Natural killer cell treated with Interleukin-12 subunit alpha and Interleukin-12 subunit beta and Interleukin-15 and Interleukin-18, amount 100 ng/mL, for 72 hours (primary cell): ENCODE measurements at regions not wholly inside any gene's neighbourhood (a gene's known extent, or its start where the extent isn't known, plus 50 kb on each side); places are given as distances from the start of the nearest gene placed in this dataset.
"Not testable (repeated sequence)": the region's sequence is repeated elsewhere in the genome, so short reads cannot be mapped to it uniquely, and the experiment has no call there.

Experiments used
- ATAC-seq, 2 donors: fragments of 150-1000 bp; cut with Tn5 transposase in 1 of 2; sonication (Bioruptor Pico), chemical (Tn5 transposase) in 1 of 2; 2 replicates each; pipeline ENCODE4 v1.10.0; 2021
- DNase-seq: peaks from one replicate; pipeline ENCODE4 v3.0.0; 2022; ENCODE audit warnings: low spot score
- H3K27ac Mint-ChIP-seq, 2 donors: 1 replicate in 1 of 2; 2 replicates in 1 of 2; pipeline ENCODE4 v1.8.0; 2022; ENCODE audit warnings: mixed read lengths in 2 of 2, mild to moderate bottlenecking in 1 of 2, moderate library complexity in 1 of 2
- H3K27me3 Mint-ChIP-seq, 2 donors: 1 replicate in 1 of 2; 2 replicates in 1 of 2; pipeline ENCODE4 v1.8.0; 2022; ENCODE audit warnings: mixed read lengths in 2 of 2
- H3K36me3 Mint-ChIP-seq: one replicate; pipeline ENCODE4 v1.8.0; 2022; ENCODE audit warnings: mixed read lengths
- H3K4me1 Mint-ChIP-seq, 2 donors: 1 replicate in 1 of 2; 2 replicates in 1 of 2; pipeline ENCODE4 v1.8.0; 2022; ENCODE audit warnings: low read depth in 2 of 2, mixed read lengths in 2 of 2, mild to moderate bottlenecking in 1 of 2
- H3K4me3 Mint-ChIP-seq: one replicate; pipeline ENCODE4 v1.8.0; 2022; ENCODE audit warnings: mixed read lengths
- H3K9me3 Mint-ChIP-seq: 2 replicates; pipeline ENCODE4 v1.8.0; 2022; ENCODE audit warnings: mixed read lengths

DNA sequence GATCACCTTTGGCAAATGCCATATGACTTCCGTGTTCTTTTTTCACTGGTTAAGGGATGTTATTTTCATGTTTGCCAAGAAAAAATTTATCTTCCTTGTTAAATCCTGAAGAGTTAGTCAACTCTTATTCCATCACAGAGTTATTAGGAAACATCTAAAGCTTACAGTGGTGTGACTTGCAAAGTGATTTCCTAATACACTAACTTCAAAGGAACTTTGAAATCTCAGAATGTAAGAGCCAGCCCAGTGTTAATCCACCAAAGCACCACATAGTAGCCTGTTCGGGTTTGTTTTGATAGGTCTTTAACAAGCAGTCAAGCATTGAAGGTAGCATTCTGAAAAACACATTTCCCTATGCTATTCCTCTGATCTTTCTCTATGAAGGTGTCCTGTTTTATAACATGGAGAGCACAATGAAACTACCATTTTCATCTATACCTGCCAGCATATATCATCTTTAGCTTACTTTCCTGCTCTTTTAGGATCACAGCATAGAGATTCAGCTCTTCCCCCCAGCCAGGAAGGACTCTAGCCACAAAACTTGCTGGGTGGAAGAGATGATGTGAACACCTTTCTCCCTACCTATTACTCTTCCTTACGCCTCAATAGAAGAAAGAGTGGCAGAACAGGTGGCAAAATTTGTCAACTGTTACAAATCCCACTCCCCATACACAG, 82.4 kb upstream of the MAGI3 start:
- ATAC-seq, result no peak
- Mint-ChIP-seq H3K27ac (no peak overlapping the region), H3K27me3 (peaks cover 31 to 51% of the 10 kb centered on the region in 2 donors), H3K9me3 (peaks cover 6% of the 10 kb centered on the region), H3K36me3 (peaks cover 8% of the 10 kb centered on the region), H3K4me3 (no peak overlapping the region), H3K4me1 (no peaks in the 10 kb centered on the region)
- no peak for DNase-seq

DNA sequence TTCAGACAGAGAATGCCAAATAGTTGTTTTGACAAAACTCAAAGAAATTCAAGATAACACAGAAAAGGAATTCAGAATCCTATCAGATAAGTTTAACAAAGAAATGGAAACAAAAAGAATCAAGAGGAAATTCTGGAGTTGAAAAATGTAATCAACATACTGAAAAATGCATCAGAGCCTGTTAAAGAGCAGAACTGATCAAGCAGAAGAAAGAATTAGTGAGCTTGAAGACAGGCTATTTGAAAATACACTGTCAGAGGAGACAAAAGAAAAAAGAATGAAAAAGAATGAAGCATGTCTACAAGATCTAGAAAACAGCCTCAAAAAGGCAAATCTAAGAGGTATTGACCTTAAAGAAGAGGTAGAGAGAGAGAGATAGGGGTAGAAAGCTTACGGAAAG, 77.7 kb upstream of the MAGI3 start:
- Mint-ChIP-seq H3K27me3 (peaks cover 35 to 55% of the 10 kb centered on the region in 2 donors), H3K36me3 (peaks cover 12% of the 10 kb centered on the region)
- not testable (repeated sequence) for H3K9me3 Mint-ChIP-seq, H3K4me3 Mint-ChIP-seq, ATAC-seq, H3K4me1 Mint-ChIP-seq, DNase-seq, H3K27ac Mint-ChIP-seq

- no peak overlapping the region for H3K27ac Mint-ChIP-seq
These were observed 75.7 kb upstream of the MAGI3 start for GRCh38 chr1:113314600-113314999.

GRCh38 chr1:113320272-113320671, 70.0 kb upstream of the MAGI3 start:
- H3K9me3 Mint-ChIP-seq, result no peaks in the 10 kb centered on the region
- H3K4me3 Mint-ChIP-seq, result no peak overlapping the region
- H3K27ac Mint-ChIP-seq, result no peak overlapping the region
- ATAC-seq, result no peak
- H3K27me3 Mint-ChIP-seq, result peaks cover 8% of the 10 kb centered on the region in 2 donors
- no peaks in the 10 kb centered on the region for H3K36me3 Mint-ChIP-seq
- DNase-seq, result no peak
- H3K4me1 Mint-ChIP-seq, result no peaks in the 10 kb centered on the region

More at GRCh38 chr1:113314600-113314999, 75.7 kb upstream of the MAGI3 start:
- no peak for DNase-seq
- peaks cover 22 to 44% of the 10 kb centered on the region in 2 donors for H3K27me3 Mint-ChIP-seq
- peaks cover 12% of the 10 kb centered on the region for H3K36me3 Mint-ChIP-seq
- no peak overlapping the region for H3K4me3 Mint-ChIP-seq
- H3K9me3 Mint-ChIP-seq, result peaks cover 8% of the 10 kb centered on the region
- no peaks in the 10 kb centered on the region for H3K4me1 Mint-ChIP-seq
- no peak for ATAC-seq

- Mint-ChIP-seq H3K4me1 (no peaks in the 10 kb centered on the region), H3K9me3 (no peaks in the 10 kb centered on the region), H3K36me3 (no peaks in the 10 kb centered on the region), H3K4me3 (no peak overlapping the region), H3K27me3 (peaks cover 3 to 4% of the 10 kb centered on the region in 2 donors), H3K27ac (no peak overlapping the region)
- ATAC-seq (no peak), DNase-seq (no peak)
These were observed 69.2 kb upstream of the MAGI3 start for GRCh38 chr1:113320972-113321680.

DNA sequence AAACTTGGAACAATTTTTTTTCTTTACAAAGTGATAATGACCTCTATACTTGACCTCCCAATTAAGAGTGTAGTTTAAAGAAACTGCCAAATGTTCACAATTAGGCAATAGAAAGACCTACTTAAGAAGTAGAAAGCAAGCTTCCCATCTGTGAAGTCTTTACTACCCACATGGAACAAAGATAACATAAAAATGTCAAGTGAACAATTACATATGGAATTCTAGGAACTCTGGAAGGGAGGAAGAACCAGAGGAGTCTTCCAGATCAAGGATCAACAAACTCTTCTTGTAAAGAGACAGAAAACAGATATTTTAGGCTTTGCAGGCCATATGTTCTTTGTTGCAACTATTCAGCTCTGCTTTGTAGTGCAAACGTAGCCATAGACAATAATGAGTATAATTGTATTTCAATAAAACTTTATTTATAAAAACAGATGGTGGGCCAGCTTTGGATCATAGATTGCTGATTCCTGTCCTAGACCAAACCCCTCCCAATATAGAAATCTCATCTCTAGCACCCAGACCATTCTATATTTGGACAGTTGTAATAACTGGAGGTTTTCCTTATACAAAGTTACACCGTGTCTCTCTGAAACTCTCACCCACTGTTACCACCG, 68.4 kb upstream of the MAGI3 start:
- Mint-ChIP-seq H3K9me3 (no peaks in the 10 kb centered on the region), H3K4me1 (no peaks in the 10 kb centered on the region), H3K36me3 (no peaks in the 10 kb centered on the region), H3K4me3 (no peak overlapping the region), H3K27ac (no peak overlapping the region), H3K27me3 (peaks cover 3 to 9% of the 10 kb centered on the region in 2 donors)
- ATAC-seq (no peak), DNase-seq (no peak)

- no peaks in the 10 kb centered on the region for H3K9me3 Mint-ChIP-seq
- ATAC-seq, result no peak
- no peaks in the 10 kb centered on the region for H3K36me3 Mint-ChIP-seq
- no peak overlapping the region for H3K4me3 Mint-ChIP-seq
- H3K27ac Mint-ChIP-seq, result no peak overlapping the region
- no peaks in the 10 kb centered on the region for H3K4me1 Mint-ChIP-seq
- DNase-seq, result no peak
- H3K27me3 Mint-ChIP-seq, result peaks cover 3 to 14% of the 10 kb centered on the region in 2 donors
These were observed 67.9 kb upstream of the MAGI3 start for GRCh38 chr1:113322439-113322838.

DNA sequence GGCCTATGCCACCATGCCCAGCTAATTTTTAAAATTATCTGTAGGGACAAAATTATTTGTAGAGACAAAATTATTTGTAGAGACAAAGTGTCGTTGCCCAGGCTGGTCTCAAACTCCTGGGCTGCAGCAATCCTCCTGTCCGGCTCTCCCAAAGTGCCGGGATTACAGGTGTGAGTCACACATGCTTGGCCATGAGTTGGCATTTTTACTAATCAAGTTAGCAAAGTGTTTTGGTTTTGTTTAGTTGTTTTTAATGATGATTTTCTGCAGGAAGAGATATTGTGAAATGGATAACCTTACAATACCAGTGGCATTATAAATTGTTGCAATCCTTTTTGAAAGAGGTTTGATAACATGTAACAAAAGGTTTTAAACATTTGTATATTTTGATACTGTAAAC, 65.3 kb upstream of the MAGI3 start:
- Mint-ChIP-seq H3K36me3 (no peaks in the 10 kb centered on the region), H3K27me3 (peaks cover under 1 to 14% of the 10 kb centered on the region in 2 donors), H3K4me1 (no peaks in the 10 kb centered on the region), H3K27ac (no peak overlapping the region), H3K9me3 (no peaks in the 10 kb centered on the region), H3K4me3 (no peak overlapping the region)
- ATAC-seq (no peak), DNase-seq (no peak)

DNA sequence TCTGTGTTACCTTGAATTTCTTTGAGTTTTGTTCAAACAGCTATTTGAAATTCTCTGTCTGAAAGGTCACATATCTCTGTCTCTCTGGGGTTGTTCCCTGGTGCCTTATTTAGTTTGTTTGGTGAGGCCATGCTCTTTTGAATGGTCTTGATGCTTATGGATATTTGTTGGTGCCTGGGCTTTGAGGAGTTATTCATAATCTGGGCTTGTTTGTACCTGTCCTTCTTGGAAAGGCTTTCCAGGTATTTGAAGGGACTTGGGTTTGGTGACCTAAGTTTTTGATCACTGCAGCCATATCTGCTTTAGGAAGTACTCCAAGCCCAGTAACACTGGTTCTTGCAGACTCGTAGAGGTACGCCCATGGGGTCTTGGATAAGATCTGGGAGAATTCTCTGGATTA, 63.3 kb upstream of the MAGI3 start:
- H3K4me1 Mint-ChIP-seq, result no peaks in the 10 kb centered on the region
- no peak overlapping the region for H3K4me3 Mint-ChIP-seq
- DNase-seq (no peak), ATAC-seq (no peak)
- H3K9me3 Mint-ChIP-seq, result no peaks in the 10 kb centered on the region
- H3K27ac Mint-ChIP-seq, result no peak overlapping the region
- peaks cover 0 to 14% of the 10 kb centered on the region in 2 donors for H3K27me3 Mint-ChIP-seq
- no peaks in the 10 kb centered on the region for H3K36me3 Mint-ChIP-seq

- no peak overlapping the region for H3K27ac Mint-ChIP-seq
These were observed 57.3 kb upstream of the MAGI3 start for GRCh38 chr1:113333056-113333455.

DNA sequence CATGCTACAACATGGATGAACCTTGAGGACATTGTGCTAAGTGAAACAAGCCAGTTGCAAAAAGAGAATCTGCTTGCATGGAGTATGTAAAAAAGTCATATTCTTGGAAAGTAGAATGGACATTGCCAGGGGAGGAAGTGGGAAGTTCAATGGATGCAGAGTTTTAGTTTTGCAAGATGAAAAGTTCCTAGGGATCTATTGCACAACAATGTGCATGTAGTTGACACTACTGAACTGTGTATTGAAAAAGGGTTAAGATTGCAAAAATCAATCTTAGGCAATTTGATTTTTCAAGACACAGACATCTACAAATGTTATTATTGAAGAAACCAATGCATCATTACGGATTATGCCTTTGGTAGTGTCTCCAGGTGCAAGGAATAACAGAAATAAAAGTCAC, 50.3 kb upstream of the MAGI3 start:
- peaks cover 18 to 34% of the 10 kb centered on the region in 2 donors for H3K27me3 Mint-ChIP-seq
- no peaks in the 10 kb centered on the region for H3K4me1 Mint-ChIP-seq
- ATAC-seq, result no peak
- no peak overlapping the region for H3K27ac Mint-ChIP-seq
- no peak overlapping the region for H3K4me3 Mint-ChIP-seq
- DNase-seq, result no peak
- H3K9me3 Mint-ChIP-seq, result no peaks in the 10 kb centered on the region
- H3K36me3 Mint-ChIP-seq, result no peaks in the 10 kb centered on the region

More at GRCh38 chr1:113333056-113333455, 57.3 kb upstream of the MAGI3 start:
- DNase-seq (no peak), ATAC-seq (no peak)
- Mint-ChIP-seq H3K27me3 (peaks cover 10 to 18% of the 10 kb centered on the region in 2 donors), H3K4me1 (no peaks in the 10 kb centered on the region), H3K4me3 (no peak overlapping the region), H3K36me3 (no peaks in the 10 kb centered on the region), H3K9me3 (no peaks in the 10 kb centered on the region)
